ENCODE measurements at regions not wholly inside any gene's neighbourhood (a gene's known extent, or its start where the extent isn't known, plus 50 kb on each side); places are given as distances from the start of the nearest gene placed in this dataset.

- ChIA-PET POLR2A (no interaction called here), CTCF (no interaction called here)
- peaks cover 15 to 23% (median 16%) of the 10 kb centered on the region in 5 donors for H3K27me3 Mint-ChIP-seq
- ATAC-seq, result no peak
- no peak for DNase-seq
- H3K4me3 Mint-ChIP-seq, result no peak overlapping the region
- H3K27ac Mint-ChIP-seq, result no peak overlapping the region
- no peaks in the 10 kb centered on the region for H3K9me3 ChIP-seq (ENCODE audit: control insufficient read depth in 2 of 3, low read length in 3 of 3)
- no peak overlapping the region for H3K27ac ChIP-seq (ENCODE audit: low read depth, low read length)
- no peaks in the 10 kb centered on the region for H3K36me3 Mint-ChIP-seq
- H3K9me3 Mint-ChIP-seq, result peaks cover 0 to 10% (median 0%) of the 10 kb centered on the region in 11 donors
- intact Hi-C loops (cut with micrococcal nuclease), result no loop called here
- no peaks in the 10 kb centered on the region for H3K4me1 ChIP-seq (ENCODE audit: control insufficient read depth in 2 of 2, insufficient read depth in 2 of 2, low read length in 2 of 2)
- no peak overlapping the region for H3K4me3 ChIP-seq (ENCODE audit: low read length)
- H3K4me1 Mint-ChIP-seq, result no peaks in the 10 kb centered on the region
- H3K36me3 ChIP-seq (ENCODE audit: control insufficient read depth in 2 of 3, insufficient read depth in 3 of 3, low read length in 3 of 3), result no peaks in the 10 kb centered on the region
- H3K27me3 ChIP-seq (ENCODE audit: control insufficient read depth in 2 of 2, insufficient read depth in 2 of 2, low read length in 2 of 2), result no peaks in the 10 kb centered on the region
Measured at GRCh38 chr1:233445737-233446136, 118.2 kb downstream of the MAP3K21 start.

GRCh38 chr1:233446935-233447334, 119.4 kb downstream of the MAP3K21 start:
- ChIA-PET CTCF (no interaction called here), POLR2A (no interaction called here)
- H3K4me1 Mint-ChIP-seq, result peaks cover 0 to 1% (median 0%) of the 10 kb centered on the region in 7 donors
- Histone ChIP-seq H3K4me1 (ENCODE audit: control insufficient read depth in 2 of 2, insufficient read depth in 2 of 2, low read length in 2 of 2) (no peaks in the 10 kb centered on the region), H3K4me3 (ENCODE audit: low read length) (no peak overlapping the region), H3K27ac (ENCODE audit: low read depth, low read length) (no peak overlapping the region), H3K36me3 (ENCODE audit: control insufficient read depth in 2 of 3, insufficient read depth in 3 of 3, low read length in 3 of 3) (no peaks in the 10 kb centered on the region), H3K27me3 (ENCODE audit: control insufficient read depth in 2 of 2, insufficient read depth in 2 of 2, low read length in 2 of 2) (no peaks in the 10 kb centered on the region), H3K9me3 (ENCODE audit: control insufficient read depth in 2 of 3, low read length in 3 of 3) (no peaks in the 10 kb centered on the region)
- no peak overlapping the region for H3K27ac Mint-ChIP-seq
- no peak for DNase-seq
- H3K36me3 Mint-ChIP-seq, result no peaks in the 10 kb centered on the region
- H3K27me3 Mint-ChIP-seq, result peaks cover 14 to 23% (median 15%) of the 10 kb centered on the region in 5 donors
- no peak overlapping the region for H3K4me3 Mint-ChIP-seq
- peaks cover 0 to 10% (median 0%) of the 10 kb centered on the region in 11 donors for H3K9me3 Mint-ChIP-seq
- intact Hi-C loops (cut with micrococcal nuclease), result no loop called here
- ATAC-seq, result no peak

DNA sequence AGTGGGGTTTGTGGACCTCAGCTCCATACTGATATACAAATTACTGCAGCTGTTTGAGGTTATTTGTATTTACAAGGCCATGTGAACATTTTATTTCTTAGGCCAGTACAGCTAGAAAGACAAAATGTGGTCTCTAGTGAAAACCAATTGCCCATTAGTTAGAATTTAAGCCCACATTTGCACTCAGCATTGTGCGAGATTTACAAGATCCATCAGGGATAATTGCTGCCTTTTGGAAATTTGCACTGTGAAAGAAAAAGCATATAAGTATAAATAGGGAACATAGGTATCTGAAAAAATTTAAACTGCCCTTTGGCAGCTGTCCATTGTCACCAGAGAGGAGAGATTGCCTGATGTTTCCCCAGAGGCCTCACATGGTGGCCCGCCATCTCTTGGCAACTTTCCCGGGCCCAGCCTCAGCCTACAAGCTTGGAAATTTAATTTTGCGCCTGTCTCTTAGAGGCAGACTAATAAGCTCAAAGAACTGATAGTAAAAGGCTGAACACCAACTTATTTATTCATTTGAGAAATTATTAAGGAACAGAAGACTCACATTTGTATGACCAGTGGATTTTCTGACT, 120.7 kb downstream of the MAP3K21 start:
- peaks cover 0 to 1% (median 0%) of the 10 kb centered on the region in 7 donors for H3K4me1 Mint-ChIP-seq
- peaks cover 8 to 21% (median 15%) of the 10 kb centered on the region in 5 donors for H3K27me3 Mint-ChIP-seq
- Histone ChIP-seq H3K9me3 (ENCODE audit: control insufficient read depth in 2 of 3, low read length in 3 of 3) (no peaks in the 10 kb centered on the region), H3K36me3 (ENCODE audit: control insufficient read depth in 2 of 3, insufficient read depth in 3 of 3, low read length in 3 of 3) (no peaks in the 10 kb centered on the region), H3K27ac (ENCODE audit: low read depth, low read length) (no peak overlapping the region), H3K27me3 (ENCODE audit: control insufficient read depth in 2 of 2, insufficient read depth in 2 of 2, low read length in 2 of 2) (no peaks in the 10 kb centered on the region), H3K4me3 (ENCODE audit: low read length) (no peak overlapping the region), H3K4me1 (ENCODE audit: control insufficient read depth in 2 of 2, insufficient read depth in 2 of 2, low read length in 2 of 2) (no peaks in the 10 kb centered on the region)
- ATAC-seq (no peak), DNase-seq (no peak)
- ChIA-PET CTCF (no interaction called here), POLR2A (no interaction called here)
- H3K4me3 Mint-ChIP-seq, result no peak overlapping the region
- H3K27ac Mint-ChIP-seq, result no peak overlapping the region
- intact Hi-C loops (cut with micrococcal nuclease), result no loop called here
- no peaks in the 10 kb centered on the region for H3K36me3 Mint-ChIP-seq
- peaks cover 0 to 10% (median 0%) of the 10 kb centered on the region in 11 donors for H3K9me3 Mint-ChIP-seq

DNA sequence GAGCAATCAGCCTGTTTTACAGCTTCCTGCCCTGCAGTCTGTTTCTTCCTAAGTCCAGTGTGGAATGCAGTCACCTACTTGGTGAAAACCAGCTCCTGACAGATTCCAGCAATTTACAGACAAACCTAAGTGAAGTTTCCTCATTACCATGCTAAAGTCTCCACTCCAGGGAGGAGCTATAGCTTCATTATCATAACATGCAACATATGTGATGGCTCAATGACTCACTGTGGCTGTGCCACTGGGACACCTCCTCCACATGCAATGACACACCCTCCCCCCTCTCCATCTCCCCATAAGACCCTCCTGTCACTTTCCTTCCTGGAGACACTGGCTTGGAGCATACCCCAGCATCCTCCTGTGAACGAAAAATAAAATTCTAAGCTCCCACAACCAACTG, 125.2 kb downstream of the MAP3K21 start:
- H3K4me1 Mint-ChIP-seq, result peaks cover 0 to 1% (median 0%) of the 10 kb centered on the region in 7 donors
- POLR2A ChIA-PET, result no interaction called here

GRCh38 chr1:233453433-233454200, 126.1 kb downstream of the MAP3K21 start:
- DNase-seq (no peak), ATAC-seq (no peak)
- Histone ChIP-seq H3K9me3 (ENCODE audit: control insufficient read depth in 2 of 3, low read length in 3 of 3) (no peaks in the 10 kb centered on the region), H3K27me3 (ENCODE audit: control insufficient read depth in 2 of 2, insufficient read depth in 2 of 2, low read length in 2 of 2) (no peaks in the 10 kb centered on the region), H3K4me1 (ENCODE audit: control insufficient read depth in 2 of 2, insufficient read depth in 2 of 2, low read length in 2 of 2) (no peaks in the 10 kb centered on the region), H3K4me3 (ENCODE audit: low read length) (no peak overlapping the region), H3K27ac (ENCODE audit: low read depth, low read length) (no peak overlapping the region), H3K36me3 (ENCODE audit: control insufficient read depth in 2 of 3, insufficient read depth in 3 of 3, low read length in 3 of 3) (no peaks in the 10 kb centered on the region)
- H3K27ac Mint-ChIP-seq, result no peak overlapping the region
- H3K27me3 Mint-ChIP-seq, result peaks cover 0 to 21% (median 10%) of the 10 kb centered on the region in 5 donors
- H3K36me3 Mint-ChIP-seq, result no peaks in the 10 kb centered on the region
- CTCF ChIA-PET, result no interaction called here
- POLR2A ChIA-PET, result no interaction called here
- no peak overlapping the region for H3K4me3 Mint-ChIP-seq
- H3K9me3 Mint-ChIP-seq, result peaks cover 0 to 2% (median 0%) of the 10 kb centered on the region in 11 donors
- H3K4me1 Mint-ChIP-seq, result peaks cover 0 to 1% (median 0%) of the 10 kb centered on the region in 7 donors
- intact Hi-C loops (cut with micrococcal nuclease), result no loop called here

More for the DNA sequence above, 125.2 kb downstream of the MAP3K21 start:
- H3K27me3 Mint-ChIP-seq, result peaks cover 4 to 21% (median 13%) of the 10 kb centered on the region in 5 donors
- no peaks in the 10 kb centered on the region for H3K36me3 Mint-ChIP-seq
- ATAC-seq, result no peak
- H3K27me3 ChIP-seq (ENCODE audit: control insufficient read depth in 2 of 2, insufficient read depth in 2 of 2, low read length in 2 of 2), result no peaks in the 10 kb centered on the region
- H3K4me3 Mint-ChIP-seq, result no peak overlapping the region
- H3K27ac ChIP-seq (ENCODE audit: low read depth, low read length), result no peak overlapping the region
- DNase-seq, result no peak
- H3K36me3 ChIP-seq (ENCODE audit: control insufficient read depth in 2 of 3, insufficient read depth in 3 of 3, low read length in 3 of 3), result no peaks in the 10 kb centered on the region
- H3K9me3 Mint-ChIP-seq, result peaks cover 0 to 2% (median 0%) of the 10 kb centered on the region in 11 donors
- H3K9me3 ChIP-seq (ENCODE audit: control insufficient read depth in 2 of 3, low read length in 3 of 3), result no peaks in the 10 kb centered on the region
- no peaks in the 10 kb centered on the region for H3K4me1 ChIP-seq (ENCODE audit: control insufficient read depth in 2 of 2, insufficient read depth in 2 of 2, low read length in 2 of 2)
- intact Hi-C loops (cut with micrococcal nuclease), result no loop called here
- no peak overlapping the region for H3K27ac Mint-ChIP-seq
- H3K4me3 ChIP-seq (ENCODE audit: low read length), result no peak overlapping the region
- CTCF ChIA-PET, result no interaction called here

GRCh38 chr1:233459470-233459945, 132.0 kb downstream of the MAP3K21 start:
- Mint-ChIP-seq H3K4me1 (no peaks in the 10 kb centered on the region), H3K27ac (no peak overlapping the region), H3K4me3 (no peak overlapping the region), H3K9me3 (no peaks in the 10 kb centered on the region), H3K27me3 (peaks cover 0 to 15% (median 4%) of the 10 kb centered on the region in 5 donors), H3K36me3 (no peaks in the 10 kb centered on the region)
- H3K27ac ChIP-seq (ENCODE audit: low read depth, low read length), result no peak overlapping the region
- ChIA-PET CTCF (no interaction called here), POLR2A (no interaction called here)
- ATAC-seq (no peak), DNase-seq (no peak)
- H3K9me3 ChIP-seq (ENCODE audit: control insufficient read depth in 2 of 3, low read length in 3 of 3), result no peaks in the 10 kb centered on the region
- no peak overlapping the region for H3K4me3 ChIP-seq (ENCODE audit: low read length)
- H3K27me3 ChIP-seq (ENCODE audit: control insufficient read depth in 2 of 2, insufficient read depth in 2 of 2, low read length in 2 of 2), result no peaks in the 10 kb centered on the region
- intact Hi-C loops (cut with micrococcal nuclease), result no loop called here
- no peaks in the 10 kb centered on the region for H3K4me1 ChIP-seq (ENCODE audit: control insufficient read depth in 2 of 2, insufficient read depth in 2 of 2, low read length in 2 of 2)
- no peaks in the 10 kb centered on the region for H3K36me3 ChIP-seq (ENCODE audit: control insufficient read depth in 2 of 3, insufficient read depth in 3 of 3, low read length in 3 of 3)

DNA sequence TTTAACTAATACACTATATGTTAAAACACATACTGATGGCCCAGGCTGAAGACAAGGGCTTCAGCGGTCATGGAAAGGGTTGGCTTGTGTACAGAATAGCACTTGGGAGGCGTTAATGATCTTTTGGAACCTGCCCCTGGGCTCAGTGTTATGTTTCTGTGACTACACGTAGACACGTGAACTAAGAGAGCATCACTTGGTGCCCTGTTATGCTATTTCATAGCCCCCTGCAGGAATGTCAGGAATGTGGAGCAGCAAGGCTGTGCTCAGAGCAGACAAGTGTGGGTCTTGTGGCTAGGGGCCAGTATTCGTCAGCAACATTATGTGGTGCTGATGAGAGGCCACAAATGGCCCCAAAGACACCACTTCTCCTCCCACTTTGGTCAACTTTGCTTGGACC, 132.4 kb downstream of the MAP3K21 start:
- Mint-ChIP-seq H3K27ac (no peak overlapping the region), H3K4me3 (no peak overlapping the region), H3K9me3 (no peaks in the 10 kb centered on the region), H3K4me1 (no peaks in the 10 kb centered on the region), H3K27me3 (peaks cover 0 to 15% (median 4%) of the 10 kb centered on the region in 5 donors), H3K36me3 (no peaks in the 10 kb centered on the region)
- intact Hi-C loops (cut with micrococcal nuclease), result no loop called here
- CTCF ChIA-PET, result no interaction called here
- no peaks in the 10 kb centered on the region for H3K36me3 ChIP-seq (ENCODE audit: control insufficient read depth in 2 of 3, insufficient read depth in 3 of 3, low read length in 3 of 3)
- ATAC-seq (no peak), DNase-seq (no peak)
- H3K27me3 ChIP-seq (ENCODE audit: control insufficient read depth in 2 of 2, insufficient read depth in 2 of 2, low read length in 2 of 2), result no peaks in the 10 kb centered on the region
- H3K4me3 ChIP-seq (ENCODE audit: low read length), result no peak overlapping the region
- H3K4me1 ChIP-seq (ENCODE audit: control insufficient read depth in 2 of 2, insufficient read depth in 2 of 2, low read length in 2 of 2), result no peaks in the 10 kb centered on the region
- H3K27ac ChIP-seq (ENCODE audit: low read depth, low read length), result no peak overlapping the region
- no peaks in the 10 kb centered on the region for H3K9me3 ChIP-seq (ENCODE audit: control insufficient read depth in 2 of 3, low read length in 3 of 3)
- POLR2A ChIA-PET, result no interaction called here
